ENCODE measurements at regions not wholly inside any gene's neighbourhood (a gene's known extent, or its start where the extent isn't known, plus 50 kb on each side); places are given as distances from the start of the nearest gene placed in this dataset.

GRCh38 chr19:28980236-28980868 is 232.6 kb downstream of the UQCRFS1 start:
- no peak for DNase-seq (ENCODE audit: low spot score)

GRCh38 chr19:28977826-28978225 is 235.1 kb downstream of the UQCRFS1 start:
- no peak for DNase-seq (ENCODE audit: low spot score)

- no peak for DNase-seq (ENCODE audit: low spot score)
These were observed 240.7 kb downstream of the UQCRFS1 start for GRCh38 chr19:28972058-28972852.

GRCh38 chr19:28971513-28971912 is 241.4 kb downstream of the UQCRFS1 start:
- no peak for DNase-seq (ENCODE audit: low spot score)

GRCh38 chr19:28971049-28971448 is 241.9 kb downstream of the UQCRFS1 start:
- no peak for DNase-seq (ENCODE audit: low spot score)

GRCh38 chr19:28968721-28969120 is 244.2 kb downstream of the UQCRFS1 start:
- no peak for DNase-seq (ENCODE audit: low spot score)

- DNase-seq (ENCODE audit: low spot score) = no peak
These were observed 246.1 kb downstream of the UQCRFS1 start for GRCh38 chr19:28966737-28967399.

GRCh38 chr19:28964500-28964899 is 248.5 kb downstream of the UQCRFS1 start:
- DNase-seq (ENCODE audit: low spot score) = no peak

- no peak for DNase-seq (ENCODE audit: low spot score)
These were observed 249.3 kb downstream of the UQCRFS1 start for GRCh38 chr19:28963486-28964250.

- no peak for DNase-seq (ENCODE audit: low spot score)
These were observed 251.0 kb downstream of the UQCRFS1 start for GRCh38 chr19:28961772-28962500.

GRCh38 chr19:28960986-28961705 is 251.8 kb downstream of the UQCRFS1 start:
- no peak for DNase-seq (ENCODE audit: low spot score)

GRCh38 chr19:28960586-28960985 is 252.4 kb downstream of the UQCRFS1 start:
- DNase-seq (ENCODE audit: low spot score) = no peak

GRCh38 chr19:28956961-28957360 is 256.0 kb downstream of the UQCRFS1 start:
- no peak for DNase-seq (ENCODE audit: low spot score)

- no peak for DNase-seq (ENCODE audit: low spot score)
These were observed 256.5 kb downstream of the UQCRFS1 start for GRCh38 chr19:28956421-28956820.

GRCh38 chr19:28949535-28949934 is 263.4 kb downstream of the UQCRFS1 start:
- no peak for DNase-seq (ENCODE audit: low spot score)

- DNase-seq (ENCODE audit: low spot score) = no peak
These were observed 263.9 kb downstream of the UQCRFS1 start for GRCh38 chr19:28949027-28949426.

- no peak for DNase-seq (ENCODE audit: low spot score)
These were observed 264.4 kb downstream of the UQCRFS1 start for GRCh38 chr19:28948566-28948965.

- DNase-seq (ENCODE audit: low spot score) = no peak
These were observed 264.9 kb downstream of the UQCRFS1 start for GRCh38 chr19:28948026-28948425.

GRCh38 chr19:28943651-28944050 is 269.3 kb downstream of the UQCRFS1 start:
- no peak for DNase-seq (ENCODE audit: low spot score)

- DNase-seq (ENCODE audit: low spot score) = no peak
These were observed 271.1 kb downstream of the UQCRFS1 start for GRCh38 chr19:28941833-28942232.
